ENCODE measurements at regions not wholly inside any gene's neighbourhood (a gene's known extent, or its start where the extent isn't known, plus 50 kb on each side); places are given as distances from the start of the nearest gene placed in this dataset.

DNA sequence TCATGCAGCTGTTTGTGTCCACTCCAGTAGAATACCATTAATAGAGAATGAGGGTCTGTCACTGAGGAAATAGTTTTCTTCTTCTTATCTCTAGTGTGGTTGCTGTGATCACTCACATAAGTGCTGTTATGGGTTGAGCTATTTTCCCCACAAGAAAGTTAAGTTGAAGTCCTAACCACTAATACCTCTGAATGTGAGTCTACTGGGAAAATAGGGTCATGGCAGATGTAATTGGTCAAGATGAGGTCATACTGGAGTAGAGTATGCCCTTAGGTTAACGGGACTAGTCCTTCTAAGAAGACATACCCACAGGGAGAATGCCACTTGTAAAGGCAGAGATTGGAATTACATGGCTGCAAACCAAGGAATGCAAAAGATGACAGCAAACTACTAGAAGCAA lies 70.5 kb upstream of the COL24A1 start:
- no peak for DNase-seq

- DNase-seq: no peak
These were observed 69.6 kb upstream of the COL24A1 start for GRCh38 chr1:86226204-86226603.

- no peak for DNase-seq
These were observed 68.2 kb upstream of the COL24A1 start for GRCh38 chr1:86224651-86225310.

DNA sequence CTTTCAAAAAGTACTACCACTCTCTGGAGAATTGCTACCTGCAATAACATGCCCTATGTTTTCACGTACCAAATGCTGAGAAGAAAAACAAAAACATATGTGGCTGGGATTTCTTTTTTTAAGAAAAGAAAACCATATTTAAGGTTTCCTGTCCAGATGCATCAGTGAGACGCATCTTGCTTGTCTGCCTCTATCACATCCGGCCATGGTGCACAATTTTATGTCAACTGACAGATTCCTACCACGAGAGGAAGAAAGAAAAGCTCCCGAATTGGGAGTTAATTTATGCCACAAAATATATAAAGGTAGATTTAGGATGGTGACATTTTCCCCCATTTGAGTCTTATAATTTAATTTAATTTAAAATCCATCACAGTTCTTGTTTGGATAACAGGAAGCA lies 62.3 kb upstream of the COL24A1 start:
- DNase-seq: no peak

- no peak for DNase-seq
These were observed 58.0 kb upstream of the COL24A1 start for GRCh38 chr1:86214605-86215004.

GRCh38 chr1:86209346-86209745 lies 52.8 kb upstream of the COL24A1 start:
- DNase-seq: no peak

- peak; percentile 59 for DNase-seq
These were observed 50.8 kb upstream of the COL24A1 start for GRCh38 chr1:86207323-86207722.

Measured in NCI-H187 treated with DMSO at 0.1 percent for 48 hours (cell line).